ENCODE measurements at regions not wholly inside any gene's neighbourhood (a gene's known extent, or its start where the extent isn't known, plus 50 kb on each side); places are given as distances from the start of the nearest gene placed in this dataset.

DNA sequence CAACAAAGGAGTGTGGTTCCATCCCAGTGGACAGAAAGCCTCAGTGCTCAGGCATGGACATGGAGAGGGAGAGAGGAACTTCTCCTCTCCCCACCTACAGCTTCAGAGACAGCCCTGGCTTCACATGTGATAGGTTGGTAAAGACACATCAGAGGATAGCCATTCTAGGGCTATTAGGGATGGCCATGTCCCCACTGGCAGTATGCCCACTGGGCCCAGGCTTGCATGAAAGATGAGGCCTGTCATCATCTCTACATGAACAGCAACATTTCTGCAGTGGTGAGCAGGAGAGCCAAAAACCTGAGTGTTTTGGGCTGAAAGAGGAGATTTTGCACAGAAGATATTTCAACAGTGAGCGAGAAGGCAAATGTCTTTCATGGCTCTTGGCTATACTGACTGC, 517.2 kb downstream of the NR4A2 start:
- WGBS (ENCODE audit: missing lambda C conversion rate), result 30% methylated on average over 1 of the region's 1 CpG
- TF ChIP-seq RFX5 (IDR thresholded peaks at IDR 0.05) (no peak), FOXS1 (CRISPR knock-in tag; IDR thresholded peaks at IDR 0.05) (no peak), PHF8 (IDR thresholded peaks at IDR 0.05; ENCODE audit: borderline replicate concordance, low read depth) (no peak), NR3C1 (IDR thresholded peaks at IDR 0.05) (no peak), ZC3H11A (IDR thresholded peaks at IDR 0.05) (no peak), CBX2 (IDR thresholded peaks at IDR 0.05; ENCODE audit: borderline replicate concordance, low read depth) (no peak), ZNF302 (CRISPR knock-in tag; IDR thresholded peaks at IDR 0.05) (no peak), JUNB (IDR thresholded peaks at IDR 0.05) (no peak)
- TF ChIP-seq, protein P1, sequence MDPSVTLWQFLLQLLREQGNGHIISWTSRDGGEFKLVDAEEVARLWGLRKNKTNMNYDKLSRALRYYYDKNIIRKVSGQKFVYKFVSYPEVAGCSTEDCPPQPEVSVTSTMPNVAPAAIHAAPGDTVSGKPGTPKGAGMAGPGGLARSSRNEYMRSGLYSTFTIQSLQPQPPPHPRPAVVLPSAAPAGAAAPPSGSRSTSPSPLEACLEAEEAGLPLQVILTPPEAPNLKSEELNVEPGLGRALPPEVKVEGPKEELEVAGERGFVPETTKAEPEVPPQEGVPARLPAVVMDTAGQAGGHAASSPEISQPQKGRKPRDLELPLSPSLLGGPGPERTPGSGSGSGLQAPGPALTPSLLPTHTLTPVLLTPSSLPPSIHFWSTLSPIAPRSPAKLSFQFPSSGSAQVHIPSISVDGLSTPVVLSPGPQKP (IDR thresholded peaks at IDR 0.05; ENCODE audit: low read depth, low read length), result no peak
- TF ChIP-seq, protein P2, sequence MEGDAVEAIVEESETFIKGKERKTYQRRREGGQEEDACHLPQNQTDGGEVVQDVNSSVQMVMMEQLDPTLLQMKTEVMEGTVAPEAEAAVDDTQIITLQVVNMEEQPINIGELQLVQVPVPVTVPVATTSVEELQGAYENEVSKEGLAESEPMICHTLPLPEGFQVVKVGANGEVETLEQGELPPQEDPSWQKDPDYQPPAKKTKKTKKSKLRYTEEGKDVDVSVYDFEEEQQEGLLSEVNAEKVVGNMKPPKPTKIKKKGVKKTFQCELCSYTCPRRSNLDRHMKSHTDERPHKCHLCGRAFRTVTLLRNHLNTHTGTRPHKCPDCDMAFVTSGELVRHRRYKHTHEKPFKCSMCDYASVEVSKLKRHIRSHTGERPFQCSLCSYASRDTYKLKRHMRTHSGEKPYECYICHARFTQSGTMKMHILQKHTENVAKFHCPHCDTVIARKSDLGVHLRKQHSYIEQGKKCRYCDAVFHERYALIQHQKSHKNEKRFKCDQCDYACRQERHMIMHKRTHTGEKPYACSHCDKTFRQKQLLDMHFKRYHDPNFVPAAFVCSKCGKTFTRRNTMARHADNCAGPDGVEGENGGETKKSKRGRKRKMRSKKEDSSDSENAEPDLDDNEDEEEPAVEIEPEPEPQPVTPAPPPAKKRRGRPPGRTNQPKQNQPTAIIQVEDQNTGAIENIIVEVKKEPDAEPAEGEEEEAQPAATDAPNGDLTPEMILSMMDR (IDR thresholded peaks at IDR 0.05), result no peak
- TF ChIP-seq, protein P3, sequence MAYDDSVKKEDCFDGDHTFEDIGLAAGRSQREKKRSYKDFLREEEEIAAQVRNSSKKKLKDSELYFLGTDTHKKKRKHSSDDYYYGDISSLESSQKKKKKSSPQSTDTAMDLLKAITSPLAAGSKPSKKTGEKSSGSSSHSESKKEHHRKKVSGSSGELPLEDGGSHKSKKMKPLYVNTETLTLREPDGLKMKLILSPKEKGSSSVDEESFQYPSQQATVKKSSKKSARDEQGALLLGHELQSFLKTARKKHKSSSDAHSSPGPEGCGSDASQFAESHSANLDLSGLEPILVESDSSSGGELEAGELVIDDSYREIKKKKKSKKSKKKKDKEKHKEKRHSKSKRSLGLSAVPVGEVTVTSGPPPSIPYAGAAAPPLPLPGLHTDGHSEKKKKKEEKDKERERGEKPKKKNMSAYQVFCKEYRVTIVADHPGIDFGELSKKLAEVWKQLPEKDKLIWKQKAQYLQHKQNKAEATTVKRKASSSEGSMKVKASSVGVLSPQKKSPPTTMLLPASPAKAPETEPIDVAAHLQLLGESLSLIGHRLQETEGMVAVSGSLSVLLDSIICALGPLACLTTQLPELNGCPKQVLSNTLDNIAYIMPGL (CRISPR knock-in tag; IDR thresholded peaks at IDR 0.05; ENCODE audit: borderline replicate concordance), result no peak
- TF ChIP-seq, protein P4, sequence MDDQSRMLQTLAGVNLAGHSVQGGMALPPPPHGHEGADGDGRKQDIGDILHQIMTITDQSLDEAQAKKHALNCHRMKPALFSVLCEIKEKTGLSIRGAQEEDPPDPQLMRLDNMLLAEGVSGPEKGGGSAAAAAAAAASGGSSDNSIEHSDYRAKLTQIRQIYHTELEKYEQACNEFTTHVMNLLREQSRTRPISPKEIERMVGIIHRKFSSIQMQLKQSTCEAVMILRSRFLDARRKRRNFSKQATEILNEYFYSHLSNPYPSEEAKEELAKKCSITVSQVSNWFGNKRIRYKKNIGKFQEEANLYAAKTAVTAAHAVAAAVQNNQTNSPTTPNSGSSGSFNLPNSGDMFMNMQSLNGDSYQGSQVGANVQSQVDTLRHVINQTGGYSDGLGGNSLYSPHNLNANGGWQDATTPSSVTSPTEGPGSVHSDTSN (IDR thresholded peaks at IDR 0.05), result no peak
- TF ChIP-seq, protein P5, sequence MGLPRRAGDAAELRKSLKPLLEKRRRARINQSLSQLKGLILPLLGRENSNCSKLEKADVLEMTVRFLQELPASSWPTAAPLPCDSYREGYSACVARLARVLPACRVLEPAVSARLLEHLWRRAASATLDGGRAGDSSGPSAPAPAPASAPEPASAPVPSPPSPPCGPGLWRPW (IDR thresholded peaks at IDR 0.05), result no peak
- TF ChIP-seq, protein P6, sequence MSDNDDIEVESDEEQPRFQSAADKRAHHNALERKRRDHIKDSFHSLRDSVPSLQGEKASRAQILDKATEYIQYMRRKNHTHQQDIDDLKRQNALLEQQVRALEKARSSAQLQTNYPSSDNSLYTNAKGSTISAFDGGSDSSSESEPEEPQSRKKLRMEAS (IDR thresholded peaks at IDR 0.05), result no peak
- no peak overlapping the region for H3K27ac ChIP-seq
- CTCF ChIA-PET, result no interaction called here
- DNase-seq (ENCODE audit: low read depth in 1 of 2, low spot score in 1 of 2) (no peak), ATAC-seq (no peak), FAIRE-seq (no peak)
- H3K4me3 ChIP-seq, result no peak overlapping the region
- no peaks in the 10 kb centered on the region for H3K4me1 ChIP-seq
- no peak overlapping the region for H3K4me2 ChIP-seq
- no peaks in the 10 kb centered on the region; the same call in 2 of the 3 replicates for H3K9me3 ChIP-seq
- POLR2A ChIA-PET, result no interaction called here

DNA sequence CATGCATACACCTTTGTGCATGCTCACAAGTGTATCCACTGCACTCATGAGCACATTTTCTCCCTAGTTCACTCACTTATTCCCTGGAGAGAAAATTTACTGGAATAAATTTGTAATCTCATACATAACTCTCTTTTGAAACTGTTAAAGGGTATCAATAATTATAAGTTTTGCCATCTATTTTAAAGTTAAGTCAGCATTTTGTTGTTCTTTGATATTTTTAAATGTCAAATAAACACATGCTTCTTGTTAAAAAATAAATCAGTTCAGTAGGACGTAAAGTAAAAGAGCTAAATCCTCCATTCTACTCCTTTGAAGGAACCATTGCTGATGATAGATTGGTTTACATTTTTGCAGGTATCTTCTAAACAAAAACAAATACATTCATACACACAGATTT, 522.1 kb downstream of the NR4A2 start:
- ATAC-seq (no peak), DNase-seq (ENCODE audit: low read depth in 1 of 2, low spot score in 1 of 2) (no peak), FAIRE-seq (no peak)
- no peak overlapping the region for H3K4me3 ChIP-seq
- no peak overlapping the region for H3K4me2 ChIP-seq
- H3K9me3 ChIP-seq, result no peaks in the 10 kb centered on the region
- WGBS (ENCODE audit: missing lambda C conversion rate), result 16% methylated on average over 1 of the region's 1 CpG
- POLR2A ChIA-PET, result no interaction called here
- no peak overlapping the region for H3K27ac ChIP-seq
- H3K4me1 ChIP-seq, result no peaks in the 10 kb centered on the region
- CTCF ChIA-PET, result no interaction called here
- TF ChIP-seq, protein P7, sequence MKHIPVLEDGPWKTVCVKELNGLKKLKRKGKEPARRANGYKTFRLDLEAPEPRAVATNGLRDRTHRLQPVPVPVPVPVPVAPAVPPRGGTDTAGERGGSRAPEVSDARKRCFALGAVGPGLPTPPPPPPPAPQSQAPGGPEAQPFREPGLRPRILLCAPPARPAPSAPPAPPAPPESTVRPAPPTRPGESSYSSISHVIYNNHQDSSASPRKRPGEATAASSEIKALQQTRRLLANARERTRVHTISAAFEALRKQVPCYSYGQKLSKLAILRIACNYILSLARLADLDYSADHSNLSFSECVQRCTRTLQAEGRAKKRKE (CRISPR knock-in tag; IDR thresholded peaks at IDR 0.05; ENCODE audit: low read depth), result no peak
- TF ChIP-seq, protein P1 (IDR thresholded peaks at IDR 0.05; ENCODE audit: low read depth, low read length), result no peak
- TF ChIP-seq NFE2L2 (conservative IDR thresholded peaks at IDR 0.05; ENCODE audit: low read length) (no peak), FOSL2 (IDR thresholded peaks at IDR 0.05) (no peak), FOSL2 (CRISPR knock-in tag; IDR thresholded peaks at IDR 0.05) (no peak), GATA3 (IDR thresholded peaks at IDR 0.05; ENCODE audit: borderline replicate concordance) (no peak), POLR2A (IDR thresholded peaks at IDR 0.05; ENCODE audit: low read length) (no peak), HDAC2 (IDR thresholded peaks at IDR 0.05) (no peak), TP53 (CRISPR knock-in tag; IDR thresholded peaks at IDR 0.05) (no peak), CBX2 (IDR thresholded peaks at IDR 0.05; ENCODE audit: borderline replicate concordance, low read depth) (no peak), POLR2AphosphoS2 (conservative IDR thresholded peaks at IDR 0.05; ENCODE audit: low read length) (no peak), KDM5A (IDR thresholded peaks at IDR 0.05) (no peak), EHF (CRISPR knock-in tag; IDR thresholded peaks at IDR 0.05) (no peak)
- TF ChIP-seq, protein P5 (IDR thresholded peaks at IDR 0.05), result no peak

Measured in A549 (cell line).